Mucosa of descending colon (tissue), 3 donors: ENCODE measurements at regions not wholly inside any gene's neighbourhood (a gene's known extent, or its start where the extent isn't known, plus 50 kb on each side); places are given as distances from the start of the nearest gene placed in this dataset.
A peak's percentile ranks its signal among the peaks of the same experiment; 100 is the strongest.

Experiments
- ATAC-seq: fragments of 200-7000 bp; cut with Tn5 transposase; one replicate; pipeline ENCODE4 v1.9.1; 2020; ENCODE audit warnings: mild to moderate bottlenecking, moderate library complexity
- DNase-seq, 3 donors: peaks; one replicate each; pipeline ENCODE4 v3.0.0-alpha.2; 2020
- H3K36me3 ChIP-seq: fragments of 200-600 bp; one replicate; pipeline ENCODE4 v1.8.0; 2021; ENCODE audit warnings: low read depth, mild to moderate bottlenecking
- H3K4me1 ChIP-seq: fragments of 200-600 bp; one replicate; pipeline ENCODE4 v1.8.0; 2021; ENCODE audit warnings: low read depth, mild to moderate bottlenecking
- H3K4me3 ChIP-seq: fragments of 200-600 bp; one replicate; pipeline ENCODE4 v1.8.0; 2021; ENCODE audit warnings: mild to moderate bottlenecking
- H3K9me3 ChIP-seq: fragments of 200-600 bp; one replicate; pipeline ENCODE4 v1.8.0; 2021; ENCODE audit warnings: mild to moderate bottlenecking
- CTCF ChIP-seq: fragments of 200-600 bp; IDR thresholded peaks from one replicate; pipeline ENCODE4 v1.8.0; 2022; ENCODE audit warnings: antibody characterized with exemption, mild to moderate bottlenecking
- intact Hi-C, 2 donors: fragments of 100-400 bp; cut with DNase I in 1 of 2; cut with micrococcal nuclease in 1 of 2; formaldehyde crosslinking; loops; one replicate each; pipeline versions ENCODE4 v1.11.0 to v1.11.1; 2022; cut with DNase I, micrococcal nuclease
- donor health status: DM: no; HTN: no; CAD: no; lungs with moderate emphysema.
- donor health status: DM: no; HTN: no; CAD: no.
- donor health status: DM: no; HTN: yes; CAD: no.

- Histone ChIP-seq H3K4me1 (peaks cover 2% of the 10 kb centered on the region), H3K9me3 (no peaks in the 10 kb centered on the region), H3K4me3 (no peak overlapping the region), H3K36me3 (no peaks in the 10 kb centered on the region)
- peak; percentile 61 for ATAC-seq
- DNase-seq = no peak
- intact Hi-C loops = no loop called here
- no peak for TF ChIP-seq CTCF
Observed at GRCh38 chr3:110628650-110629301, 442.8 kb upstream of the NECTIN3 start.

GRCh38 chr3:110629917-110630316, 441.7 kb upstream of the NECTIN3 start:
- TF ChIP-seq CTCF = no peak
- ATAC-seq (no peak), DNase-seq (no peak)
- no peaks in the 10 kb centered on the region for H3K36me3 ChIP-seq
- intact Hi-C loops = no loop called here
- H3K4me3 ChIP-seq = no peak overlapping the region
- no peaks in the 10 kb centered on the region for H3K9me3 ChIP-seq
- peaks cover 2% of the 10 kb centered on the region for H3K4me1 ChIP-seq

- TF ChIP-seq CTCF = no peak
- H3K36me3 ChIP-seq = no peaks in the 10 kb centered on the region
- H3K4me3 ChIP-seq = no peak overlapping the region
- DNase-seq (no peak), ATAC-seq (no peak)
- intact Hi-C loops = no loop called here
- H3K9me3 ChIP-seq = no peaks in the 10 kb centered on the region
- no peaks in the 10 kb centered on the region for H3K4me1 ChIP-seq
Observed at GRCh38 chr3:110644203-110644602, 427.4 kb upstream of the NECTIN3 start.

- Histone ChIP-seq H3K4me3 (no peak overlapping the region), H3K4me1 (no peaks in the 10 kb centered on the region), H3K36me3 (no peaks in the 10 kb centered on the region), H3K9me3 (no peaks in the 10 kb centered on the region)
- no peak for ATAC-seq
- no peak for TF ChIP-seq CTCF
- intact Hi-C loops = no loop called here
- DNase-seq = no peak
Observed at GRCh38 chr3:110646055-110646454, 425.6 kb upstream of the NECTIN3 start.

- H3K9me3 ChIP-seq = no peaks in the 10 kb centered on the region
- ATAC-seq (no peak), DNase-seq (no peak)
- H3K4me1 ChIP-seq = no peaks in the 10 kb centered on the region
- TF ChIP-seq CTCF = no peak
- H3K36me3 ChIP-seq = no peaks in the 10 kb centered on the region
- H3K4me3 ChIP-seq = no peak overlapping the region
- intact Hi-C loops = no loop called here
Observed at GRCh38 chr3:110646496-110646895, 425.1 kb upstream of the NECTIN3 start.

- Histone ChIP-seq H3K4me3 (no peak overlapping the region), H3K36me3 (no peaks in the 10 kb centered on the region), H3K9me3 (no peaks in the 10 kb centered on the region), H3K4me1 (no peaks in the 10 kb centered on the region)
- intact Hi-C loops = no loop called here
- DNase-seq = no peak
- ATAC-seq = no peak
- no peak for TF ChIP-seq CTCF
Observed at GRCh38 chr3:110647586-110647985, 424.0 kb upstream of the NECTIN3 start.
